AG10803 (cell line): ENCODE measurements at regions not wholly inside any gene's neighbourhood (a gene's known extent, or its start where the extent isn't known, plus 50 kb on each side); places are given as distances from the start of the nearest gene placed in this dataset.

ENCODE experiments used
- DNase-seq: peaks from one replicate; pipeline ENCODE4 v3.0.0; 2010; ENCODE audit warnings: low read depth
- H3K4me3 ChIP-seq: 2 replicates; pipeline ENCODE4 v1.5.1; 2011; ENCODE audit warnings: mild to moderate bottlenecking, low read length, control low read depth
- TF ChIP-seq, protein P1 (sequence below): conservative IDR thresholded peaks from 2 replicates; pipeline ENCODE4 v1.5.1; 2011; ENCODE audit warnings: mild to moderate bottlenecking, low read length, control low read depth, inconsistent platforms

DNA sequence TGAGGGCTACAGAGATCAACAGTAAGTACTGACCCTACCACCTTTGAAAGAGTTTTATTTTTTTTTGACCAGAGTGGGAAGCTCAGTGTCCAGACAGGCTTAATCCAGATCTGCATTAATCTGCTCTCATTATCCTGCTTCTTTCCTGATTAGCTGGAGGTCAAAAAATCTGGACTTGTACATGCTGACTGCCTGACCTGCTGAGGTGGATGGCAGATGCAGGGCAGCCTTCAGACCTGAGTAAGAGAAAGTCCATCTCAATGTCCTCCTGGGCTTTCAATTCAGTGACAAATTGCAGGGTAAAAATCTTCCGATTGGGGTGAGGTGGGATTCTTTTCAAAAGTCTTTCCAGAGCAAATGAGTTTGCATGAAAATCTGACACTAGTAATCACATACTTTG, 998.8 kb upstream of the PIK3C3 start:
- H3K4me3 ChIP-seq: no peak overlapping the region
- TF ChIP-seq, protein P1, sequence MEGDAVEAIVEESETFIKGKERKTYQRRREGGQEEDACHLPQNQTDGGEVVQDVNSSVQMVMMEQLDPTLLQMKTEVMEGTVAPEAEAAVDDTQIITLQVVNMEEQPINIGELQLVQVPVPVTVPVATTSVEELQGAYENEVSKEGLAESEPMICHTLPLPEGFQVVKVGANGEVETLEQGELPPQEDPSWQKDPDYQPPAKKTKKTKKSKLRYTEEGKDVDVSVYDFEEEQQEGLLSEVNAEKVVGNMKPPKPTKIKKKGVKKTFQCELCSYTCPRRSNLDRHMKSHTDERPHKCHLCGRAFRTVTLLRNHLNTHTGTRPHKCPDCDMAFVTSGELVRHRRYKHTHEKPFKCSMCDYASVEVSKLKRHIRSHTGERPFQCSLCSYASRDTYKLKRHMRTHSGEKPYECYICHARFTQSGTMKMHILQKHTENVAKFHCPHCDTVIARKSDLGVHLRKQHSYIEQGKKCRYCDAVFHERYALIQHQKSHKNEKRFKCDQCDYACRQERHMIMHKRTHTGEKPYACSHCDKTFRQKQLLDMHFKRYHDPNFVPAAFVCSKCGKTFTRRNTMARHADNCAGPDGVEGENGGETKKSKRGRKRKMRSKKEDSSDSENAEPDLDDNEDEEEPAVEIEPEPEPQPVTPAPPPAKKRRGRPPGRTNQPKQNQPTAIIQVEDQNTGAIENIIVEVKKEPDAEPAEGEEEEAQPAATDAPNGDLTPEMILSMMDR: no peak
- no peak for DNase-seq

DNA sequence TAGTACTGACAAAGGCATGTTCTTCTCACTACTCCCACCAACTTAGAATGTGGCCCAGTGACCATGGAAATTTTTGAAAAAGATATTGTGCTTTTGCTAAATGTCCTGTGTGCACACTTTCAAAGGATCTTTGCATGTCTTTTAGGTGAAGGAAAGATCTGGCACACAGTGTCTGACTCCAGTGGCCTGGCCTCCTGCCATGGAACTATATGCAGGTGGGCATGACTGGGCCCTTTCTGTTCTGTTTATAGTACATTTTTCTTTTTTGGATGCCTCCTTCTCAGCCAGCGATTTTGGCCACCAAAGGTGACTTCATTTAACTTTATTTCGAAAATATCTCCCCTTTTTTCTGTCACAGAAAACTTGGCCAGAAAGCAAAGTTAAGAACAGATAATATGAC, 999.7 kb upstream of the PIK3C3 start:
- TF ChIP-seq, protein P1: no peak
- no peak for DNase-seq
- H3K4me3 ChIP-seq: no peak overlapping the region

DNA sequence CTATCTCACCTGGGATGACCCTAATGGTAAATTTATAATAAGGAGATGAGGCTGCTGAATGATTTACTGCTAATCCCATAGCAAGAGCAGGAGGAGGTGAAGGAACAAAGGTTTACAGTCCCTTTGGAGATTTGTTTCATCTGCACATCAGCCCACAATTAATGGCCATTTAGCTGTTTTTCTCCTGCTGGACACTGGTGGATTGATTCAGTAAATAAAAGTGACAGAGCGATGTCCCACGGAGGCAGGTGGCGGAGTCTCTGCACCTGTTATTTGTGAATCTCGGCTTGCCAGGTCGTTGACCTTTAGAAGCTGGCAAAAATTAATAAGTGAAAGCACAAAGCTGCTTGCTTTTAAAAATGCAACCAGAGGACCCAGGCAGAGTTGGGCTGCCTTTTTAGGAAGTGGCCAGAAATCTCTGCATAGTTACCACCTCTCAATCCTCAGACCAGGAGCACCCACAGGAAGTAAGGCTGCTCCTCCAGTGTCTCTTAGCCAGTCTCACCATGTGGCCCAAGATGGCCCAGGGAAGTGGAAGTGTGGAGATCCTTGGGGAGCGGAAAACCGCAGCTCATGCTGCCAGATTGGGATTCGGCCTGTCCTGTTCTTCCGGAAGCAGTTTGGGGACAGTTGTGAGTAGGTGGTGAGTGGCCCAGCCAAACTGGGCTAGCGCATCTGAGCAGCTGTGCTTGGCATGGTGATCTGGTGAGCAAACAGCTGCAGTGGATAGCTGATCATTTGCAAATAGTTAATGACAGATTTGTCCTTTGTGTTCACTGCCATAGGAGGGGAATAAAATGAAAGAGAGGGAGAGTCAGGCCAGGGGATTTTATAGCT, 1005.7 kb upstream of the PIK3C3 start:
- TF ChIP-seq, protein P1: no peak
- DNase-seq: no peak
- no peak overlapping the region for H3K4me3 ChIP-seq

DNA sequence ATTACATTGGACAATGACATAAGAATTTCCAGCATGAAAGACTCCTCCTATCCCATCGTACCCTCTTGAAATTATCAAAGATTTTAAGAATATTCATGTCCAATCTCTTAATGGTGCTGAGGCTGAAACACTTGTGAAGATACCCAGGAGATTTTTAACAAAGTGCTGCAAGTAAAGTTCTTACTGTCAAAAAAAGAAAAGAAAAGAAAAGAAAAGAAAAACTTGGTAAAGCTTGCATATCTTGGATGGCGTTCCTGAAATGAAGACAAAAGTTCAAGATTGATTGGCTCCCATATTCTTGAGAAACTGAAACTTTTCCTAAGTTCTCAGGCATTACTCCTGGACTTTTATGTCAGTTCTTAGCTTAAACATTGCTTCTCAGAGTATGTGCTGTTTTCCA, 1010.5 kb upstream of the PIK3C3 start:
- H3K4me3 ChIP-seq: no peak overlapping the region
- no peak for DNase-seq
- TF ChIP-seq, protein P1: no peak

DNA sequence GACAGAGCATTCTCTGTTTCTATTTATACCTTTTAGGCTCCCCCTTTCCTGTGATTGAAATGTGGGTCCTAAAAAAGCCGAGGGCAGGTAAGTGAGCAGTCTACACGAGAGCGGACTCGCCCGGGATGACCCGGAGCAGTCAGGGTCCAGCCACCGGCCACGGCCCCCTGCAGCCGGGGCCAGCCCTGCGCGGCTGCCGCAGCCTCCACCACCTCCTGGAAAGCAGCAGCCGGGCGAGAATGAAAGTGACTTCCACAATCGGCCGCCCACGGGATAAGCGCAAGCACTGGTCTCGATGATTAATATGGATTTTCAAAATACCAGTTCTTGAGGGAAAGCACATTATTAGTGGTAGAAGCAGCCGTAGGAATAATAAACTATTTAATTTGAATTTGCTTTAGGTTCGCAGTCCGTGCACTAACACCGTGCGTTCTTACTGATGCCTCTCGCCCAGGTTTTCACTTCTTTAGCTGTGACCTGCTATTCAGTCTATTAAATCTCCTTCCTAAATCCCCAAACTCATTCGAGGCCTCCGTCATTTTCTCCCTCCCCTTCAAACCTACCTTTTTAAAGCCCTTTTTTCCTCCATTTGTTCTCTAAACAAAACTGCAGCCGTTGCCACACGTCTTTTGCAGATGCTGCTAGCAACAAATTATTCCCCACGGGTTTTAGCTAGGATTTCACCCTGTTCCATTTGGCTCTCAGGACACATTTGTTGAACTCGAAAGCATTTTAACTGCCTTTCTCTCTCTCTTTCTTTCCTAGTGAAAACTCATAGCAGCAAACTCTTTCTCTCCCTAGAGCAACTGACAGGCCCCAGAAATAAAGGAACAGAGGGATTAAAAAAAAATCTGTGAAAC, 1015.1 kb upstream of the PIK3C3 start:
- TF ChIP-seq, protein P1: no peak
- DNase-seq: no peak
- no peak overlapping the region for H3K4me3 ChIP-seq

DNA sequence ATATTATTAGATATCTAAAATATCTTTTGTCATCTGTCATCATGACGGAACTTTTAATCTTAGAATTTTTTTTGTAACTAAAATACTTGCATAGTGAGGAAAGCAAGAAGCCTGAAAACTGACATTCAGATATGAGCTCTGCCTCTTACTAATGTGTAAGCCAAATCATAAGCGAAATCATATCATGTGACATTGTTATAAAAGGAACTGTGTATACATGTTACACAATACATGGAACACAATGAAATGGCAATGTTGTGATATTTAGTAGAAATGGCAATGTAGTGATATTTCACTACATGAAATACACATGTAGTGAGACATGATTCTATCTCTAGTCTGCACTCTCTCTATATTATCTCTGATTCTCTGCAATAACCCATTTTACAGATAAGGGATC, 1016.4 kb upstream of the PIK3C3 start:
- no peak overlapping the region for H3K4me3 ChIP-seq
- TF ChIP-seq, protein P1: no peak
- no peak for DNase-seq

DNA sequence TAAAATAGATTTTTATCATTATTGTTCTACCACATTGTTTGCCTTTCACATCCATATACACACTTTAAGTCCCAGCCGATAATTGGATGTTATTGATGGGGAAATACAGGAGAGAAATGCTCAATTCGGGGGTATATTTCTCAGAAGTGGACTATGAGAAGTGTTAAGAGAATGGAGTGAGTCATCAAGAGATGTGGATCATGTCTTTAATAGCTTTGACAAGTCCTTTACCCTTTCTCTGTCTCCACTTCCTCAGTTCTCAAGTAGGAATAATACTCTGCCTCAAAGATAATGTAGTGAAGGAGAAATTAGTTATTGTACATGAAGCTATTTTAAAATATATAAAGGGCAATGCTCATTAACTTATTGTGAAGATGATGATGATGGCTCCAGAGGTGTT, 1017.6 kb upstream of the PIK3C3 start:
- no peak for DNase-seq
- H3K4me3 ChIP-seq: no peak overlapping the region
- TF ChIP-seq, protein P1: no peak
